Posterior cingulate gyrus (tissue), 11 donors: ENCODE measurements at regions not wholly inside any gene's neighbourhood (a gene's known extent, or its start where the extent isn't known, plus 50 kb on each side); places are given as distances from the start of the nearest gene placed in this dataset.
"Not testable (repeated sequence)": the region's sequence is repeated elsewhere in the genome, so short reads cannot be mapped to it uniquely, and the experiment has no call there.

ENCODE experiments used
- DNase-seq, 10 donors: peaks; one replicate each; pipeline versions ENCODE4 v3.0.0 to v3.0.0-alpha.2; 2020 to 2021; ENCODE audit warnings: mixed read lengths in 3 of 10
- intact Hi-C: fragments of 100-400 bp; cut with DNase I; formaldehyde crosslinking; loops from one replicate; pipeline ENCODE4 v1.15.1; 2023

GRCh38 chr13:46498650-46499049, 54.3 kb upstream of the LRCH1 start:
- no peak for DNase-seq
- intact Hi-C loops = no loop called here

- DNase-seq = no peak
- intact Hi-C loops = no loop called here
Measured at GRCh38 chr13:46496086-46496485, 56.9 kb upstream of the LRCH1 start.

- intact Hi-C loops = no loop called here
- no peak for DNase-seq
Measured at GRCh38 chr13:46495651-46496050, 57.3 kb upstream of the LRCH1 start.

GRCh38 chr13:46495066-46495465, 57.9 kb upstream of the LRCH1 start:
- no peak for DNase-seq
- intact Hi-C loops = no loop called here

GRCh38 chr13:46492946-46493345, 60.0 kb upstream of the LRCH1 start:
- no peak for DNase-seq
- intact Hi-C loops = loop anchor here (1.0 kb wide), 1 partner anchor 228 kb away; no protein-coding TSS in a partner anchor

- no peak for DNase-seq
- intact Hi-C loops = no loop called here
Measured at GRCh38 chr13:46491641-46492040, 61.3 kb upstream of the LRCH1 start.

- DNase-seq, intact Hi-C loops: not testable (repeated sequence)
Measured at GRCh38 chr13:46490713-46491112, 62.3 kb upstream of the LRCH1 start.

- intact Hi-C loops = no loop called here
- DNase-seq = no peak
Measured at GRCh38 chr13:46490129-46490528, 62.8 kb upstream of the LRCH1 start.

- intact Hi-C loops = no loop called here
- DNase-seq = no peak
Measured at GRCh38 chr13:46489586-46490023, 63.4 kb upstream of the LRCH1 start.

GRCh38 chr13:46487748-46488147, 65.2 kb upstream of the LRCH1 start:
- intact Hi-C loops = no loop called here
- no peak for DNase-seq

- no peak for DNase-seq
- intact Hi-C loops = no loop called here
Measured at GRCh38 chr13:46486270-46486669, 66.7 kb upstream of the LRCH1 start.

- no peak for DNase-seq
- intact Hi-C loops = no loop called here
Measured at GRCh38 chr13:46484561-46484960, 68.4 kb upstream of the LRCH1 start.

GRCh38 chr13:46481166-46481565, 71.8 kb upstream of the LRCH1 start:
- DNase-seq = no peak
- intact Hi-C loops = no loop called here

- no peak for DNase-seq
- intact Hi-C loops = no loop called here
Measured at GRCh38 chr13:46480131-46480530, 72.8 kb upstream of the LRCH1 start.

GRCh38 chr13:46479691-46480090, 73.3 kb upstream of the LRCH1 start:
- intact Hi-C loops = no loop called here
- no peak for DNase-seq

GRCh38 chr13:46479283-46479682, 73.7 kb upstream of the LRCH1 start:
- intact Hi-C loops = no loop called here
- no peak for DNase-seq

- intact Hi-C loops = no loop called here
- no peak for DNase-seq
Measured at GRCh38 chr13:46478651-46479050, 74.3 kb upstream of the LRCH1 start.

- intact Hi-C loops = no loop called here
Measured at GRCh38 chr13:46476174-46476573, 76.8 kb upstream of the LRCH1 start.

GRCh38 chr13:46475541-46475991, 77.4 kb upstream of the LRCH1 start:
- no peak for DNase-seq
- intact Hi-C loops = no loop called here

More at GRCh38 chr13:46476174-46476573, 76.8 kb upstream of the LRCH1 start:
- no peak for DNase-seq

- DNase-seq = no peak
- intact Hi-C loops = no loop called here
Measured at GRCh38 chr13:46473806-46474205, 79.2 kb upstream of the LRCH1 start.

- no peak for DNase-seq
- intact Hi-C loops = no loop called here
Measured at GRCh38 chr13:46472384-46472783, 80.6 kb upstream of the LRCH1 start.

- intact Hi-C loops, DNase-seq: not testable (repeated sequence)
Measured at GRCh38 chr13:46469699-46470098, 82.6 kb upstream of the RUBCNL start.
